SK-N-MC (cell line): ENCODE measurements at regions not wholly inside any gene's neighbourhood (a gene's known extent, or its start where the extent isn't known, plus 50 kb on each side); places are given as distances from the start of the nearest gene placed in this dataset.
"Not testable (repeated sequence)": the region's sequence is repeated elsewhere in the genome, so short reads cannot be mapped to it uniquely, and the experiment has no call there.

ENCODE experiments used
- DNase-seq: peaks from one replicate; pipeline ENCODE4 v3.0.0-alpha.2; 2011; ENCODE audit warnings: low read depth, low spot score
- H3K27ac ChIP-seq: fragments of 200-600 bp; sonication (generic); 2 replicates; pipeline ENCODE4 v1.5.1; 2016; ENCODE audit warnings: mixed run types
- H3K36me3 ChIP-seq: fragments of 200-600 bp; sonication (generic); 2 replicates; pipeline ENCODE4 v1.6.1; 2017; ENCODE audit warnings: antibody characterized with exemption, low read length, mixed read lengths; ENCODE audit not compliant: insufficient read depth
- H3K4me3 ChIP-seq: fragments of 200-600 bp; sonication (generic); 2 replicates; pipeline ENCODE4 v1.5.1; 2016
- H3K9ac ChIP-seq: fragments of 200-600 bp; sonication (generic); 2 replicates; pipeline ENCODE4 v1.8.0; 2017; ENCODE audit warnings: mixed run types, mixed read lengths; ENCODE audit not compliant: insufficient read length
- H3K9me3 ChIP-seq: fragments of 200-600 bp; sonication (generic); 2 replicates; pipeline ENCODE4 v1.6.1; 2017; ENCODE audit warnings: low read depth, mild to moderate bottlenecking, antibody characterized with exemption, low read length, moderate library complexity, mixed read lengths
- EZH2 ChIP-seq: fragments of 200-600 bp; sonication (generic); IDR thresholded peaks from one replicate; pipeline ENCODE4 v1.6.1; 2017; ENCODE audit warnings: antibody characterized with exemption
- FOXP2 ChIP-seq: optimal IDR thresholded peaks from 2 replicates; pipeline ENCODE3; 2011; ENCODE audit warnings: mild to moderate bottlenecking, moderate library complexity; ENCODE audit not compliant: insufficient read depth; ENCODE audit errors: extremely low read length, control extremely low read depth
- POLR2AphosphoS5 ChIP-seq: IDR thresholded peaks from 2 replicates; pipeline ENCODE4 v1.6.1; 2012; ENCODE audit warnings: mild to moderate bottlenecking, low read depth, low read length, borderline replicate concordance

DNA sequence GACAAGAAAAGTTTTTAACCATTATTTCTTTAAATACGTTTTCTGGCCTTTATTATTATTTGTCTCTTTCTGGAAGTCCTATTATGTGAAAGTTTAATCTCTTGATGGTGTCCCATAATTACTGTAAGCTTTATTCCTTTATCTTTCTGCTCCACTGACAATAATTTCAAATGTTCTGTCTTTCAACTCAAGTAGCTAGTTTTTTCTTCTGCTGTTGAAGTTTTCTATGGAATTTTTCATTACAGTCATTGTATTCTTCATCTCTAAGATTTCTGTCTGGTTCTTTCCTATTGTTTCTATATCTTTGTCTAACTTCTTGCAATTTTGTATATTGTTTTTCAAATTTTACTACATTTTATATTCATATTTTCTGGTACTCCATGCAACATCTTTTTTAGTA, 173.6 kb upstream of the MGAT4C start:
- H3K36me3 ChIP-seq: no peaks in the 10 kb centered on the region

DNA sequence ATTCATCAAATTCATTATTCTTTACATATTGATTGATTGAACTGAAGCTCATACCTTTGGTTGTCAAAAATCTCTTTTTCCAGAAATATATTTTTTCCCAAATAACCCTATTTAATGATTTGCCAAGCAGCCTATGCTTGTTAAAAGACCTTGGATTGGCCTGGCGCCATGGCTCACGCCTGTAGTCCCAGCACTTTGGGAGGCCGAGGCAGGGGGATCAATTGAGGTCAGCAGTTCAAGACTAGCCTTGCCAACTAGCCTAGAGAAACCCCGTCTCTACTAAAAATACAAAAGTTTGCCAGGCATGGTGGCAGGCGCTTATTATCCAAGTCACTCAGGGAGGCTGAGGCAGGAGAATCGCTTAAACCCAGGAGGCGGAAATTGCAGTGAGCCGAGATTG, 165.1 kb upstream of the MGAT4C start:
- DNase-seq: no peak
- Histone ChIP-seq H3K9ac (no peak overlapping the region), H3K27ac (no peak overlapping the region), H3K4me3 (no peak overlapping the region), H3K36me3 (no peaks in the 10 kb centered on the region), H3K9me3 (no peaks in the 10 kb centered on the region)
- no peak for TF ChIP-seq POLR2AphosphoS5
- TF ChIP-seq FOXP2: no peak
- TF ChIP-seq EZH2: no peak

More for the DNA sequence above, 173.6 kb upstream of the MGAT4C start:
- no peak overlapping the region for H3K9ac ChIP-seq
- TF ChIP-seq EZH2: no peak
- TF ChIP-seq FOXP2: no peak
- TF ChIP-seq POLR2AphosphoS5: no peak
- H3K27ac ChIP-seq: no peak overlapping the region
- H3K9me3 ChIP-seq: 0 out of 2 replicates have a peak, but pooled peaks cover 3% of the 10 kb centered on the region
- H3K4me3 ChIP-seq: no peak overlapping the region
- no peak for DNase-seq

DNA sequence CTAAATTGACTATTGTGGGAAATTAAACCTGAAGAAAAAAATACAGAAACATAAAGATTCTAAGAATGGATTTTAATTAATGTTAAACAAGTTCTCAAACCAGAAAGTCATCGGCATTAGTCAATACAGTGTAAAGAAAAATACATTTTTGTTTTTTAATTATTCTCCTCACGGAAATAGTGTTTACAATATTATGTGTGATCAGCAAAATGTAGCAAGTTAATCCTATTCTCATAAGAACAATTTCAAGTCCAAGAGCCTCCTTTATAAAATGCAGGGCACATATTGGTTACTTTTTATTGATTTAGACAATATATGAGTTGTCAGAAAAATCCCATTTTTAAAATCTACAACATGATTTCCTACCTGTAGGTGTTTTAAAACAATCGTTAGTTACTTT, 158.0 kb upstream of the MGAT4C start:
- H3K9ac ChIP-seq: no peak overlapping the region
- no peak overlapping the region for H3K4me3 ChIP-seq
- no peak overlapping the region for H3K27ac ChIP-seq
- no peak for DNase-seq
- no peaks in the 10 kb centered on the region for H3K9me3 ChIP-seq
- H3K36me3 ChIP-seq: no peaks in the 10 kb centered on the region
- TF ChIP-seq EZH2 (no peak), FOXP2 (no peak), POLR2AphosphoS5 (no peak)

DNA sequence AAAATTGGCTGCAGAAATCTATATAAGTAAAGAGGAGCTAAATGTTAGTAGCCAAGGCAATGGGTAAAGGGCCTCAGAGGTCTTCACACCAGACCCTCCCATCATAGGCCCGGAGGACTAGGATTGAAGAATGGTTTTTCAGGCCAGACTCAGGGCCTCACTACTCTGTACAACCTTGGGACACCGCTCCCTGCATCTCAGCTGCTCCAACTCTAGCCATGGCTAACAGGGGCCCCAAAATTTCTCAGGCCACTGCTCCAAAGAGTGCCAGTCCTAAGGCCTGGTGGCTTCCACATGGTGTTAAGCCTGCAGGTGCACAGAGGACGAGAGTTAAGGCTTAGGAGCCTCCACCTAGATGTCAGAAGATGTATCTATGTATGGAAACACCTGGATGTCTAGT, 155.5 kb upstream of the MGAT4C start:
- Histone ChIP-seq H3K27ac (no peak overlapping the region), H3K4me3 (no peak overlapping the region), H3K9ac (no peak overlapping the region), H3K36me3 (no peaks in the 10 kb centered on the region), H3K9me3 (no peaks in the 10 kb centered on the region)
- DNase-seq: no peak
- TF ChIP-seq EZH2 (no peak), FOXP2 (no peak), POLR2AphosphoS5 (no peak)

DNA sequence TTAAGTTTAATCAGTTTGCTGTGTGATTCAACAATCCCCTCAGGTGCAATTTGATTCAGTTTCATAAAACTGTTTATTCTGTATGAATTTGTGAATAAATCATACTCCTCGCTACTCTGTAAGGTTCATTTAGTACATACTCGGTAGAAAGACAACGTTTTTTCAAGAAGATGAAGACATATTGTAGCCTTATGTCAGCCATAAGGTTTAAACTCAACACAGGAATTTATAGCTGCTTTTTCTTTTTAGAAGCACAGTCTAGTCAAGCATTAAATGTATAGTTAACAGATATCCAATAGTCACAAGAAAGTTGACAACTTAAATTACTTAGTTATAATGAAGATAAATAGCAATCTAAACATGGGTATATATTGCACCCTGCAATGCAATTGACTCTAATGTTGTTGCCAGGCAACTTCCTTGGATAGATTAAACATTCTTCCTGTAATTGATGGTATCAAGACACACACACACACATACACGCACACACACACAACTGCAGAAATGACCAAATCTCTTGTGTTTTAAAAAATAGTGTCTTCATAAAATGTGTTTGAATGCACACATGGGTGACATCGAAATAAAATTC, 151.5 kb upstream of the MGAT4C start:
- Histone ChIP-seq H3K9ac (no peak overlapping the region), H3K27ac (no peak overlapping the region), H3K4me3 (no peak overlapping the region), H3K36me3 (no peaks in the 10 kb centered on the region), H3K9me3 (no peaks in the 10 kb centered on the region)
- no peak for DNase-seq
- TF ChIP-seq FOXP2 (no peak), POLR2AphosphoS5 (no peak), EZH2 (no peak)

DNA sequence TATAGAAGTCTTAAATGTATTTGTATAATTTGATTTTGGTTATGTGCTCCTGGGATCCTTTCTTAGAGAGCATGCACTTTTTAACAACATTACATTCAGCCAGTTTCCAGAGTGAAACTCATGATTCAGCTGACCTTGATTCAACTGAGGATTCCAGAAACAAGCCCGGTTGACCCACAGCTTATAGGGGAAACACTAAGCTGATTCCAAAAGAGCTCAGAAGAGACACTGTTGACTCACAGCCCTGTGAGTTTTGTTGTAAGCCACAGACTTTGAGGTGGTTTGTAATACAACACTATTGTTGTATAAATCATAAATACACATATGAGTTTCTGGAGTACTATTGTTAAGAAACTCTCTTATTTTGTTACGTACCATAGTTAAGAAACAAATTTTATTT, 133.8 kb upstream of the MGAT4C start:
- Histone ChIP-seq H3K9me3 (no peaks in the 10 kb centered on the region), H3K27ac (no peak overlapping the region)
- TF ChIP-seq EZH2 (no peak), POLR2AphosphoS5 (no peak), FOXP2 (no peak)

DNA sequence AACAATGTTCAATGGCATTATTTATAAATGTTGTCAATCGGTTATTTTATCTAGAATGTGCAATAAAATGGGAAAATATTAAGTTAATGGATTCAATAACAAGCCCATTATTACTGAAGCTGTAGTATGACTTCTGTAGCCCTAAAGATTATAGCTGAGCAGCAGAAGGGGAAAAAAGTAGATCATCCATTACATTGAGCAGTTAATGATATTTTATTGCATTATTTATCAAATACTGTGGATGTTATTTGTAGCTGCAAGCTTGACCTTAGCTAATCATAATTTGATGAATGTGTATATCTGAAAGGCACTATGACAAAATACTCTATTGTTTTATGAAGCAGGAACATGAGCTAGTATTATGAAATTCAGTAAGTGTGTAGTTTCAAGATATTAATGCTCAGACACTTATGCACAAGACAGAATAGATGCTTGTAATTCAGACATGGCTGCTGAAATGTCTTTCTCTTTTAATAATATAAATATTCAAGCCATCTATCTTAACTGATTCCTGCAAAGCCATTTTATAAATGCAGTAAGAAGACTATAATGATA, 131.5 kb upstream of the MGAT4C start:
- H3K36me3 ChIP-seq: no peaks in the 10 kb centered on the region
- no peak overlapping the region for H3K4me3 ChIP-seq
- TF ChIP-seq EZH2: no peak
- TF ChIP-seq POLR2AphosphoS5: no peak
- TF ChIP-seq FOXP2: no peak
- DNase-seq: no peak
- H3K9me3 ChIP-seq: no peaks in the 10 kb centered on the region
- no peak overlapping the region for H3K9ac ChIP-seq
- no peak overlapping the region for H3K27ac ChIP-seq

More for the DNA sequence above, 133.8 kb upstream of the MGAT4C start:
- Histone ChIP-seq H3K4me3 (no peak overlapping the region), H3K9ac (no peak overlapping the region), H3K36me3 (no peaks in the 10 kb centered on the region)
- no peak for DNase-seq

- H3K27ac ChIP-seq, H3K9ac ChIP-seq, H3K4me3 ChIP-seq, H3K9me3 ChIP-seq, H3K36me3 ChIP-seq, DNase-seq: not testable (repeated sequence)
Observed at GRCh38 chr12:86383759-86384158, 127.6 kb upstream of the MGAT4C start.

- Histone ChIP-seq H3K27ac (no peak overlapping the region), H3K9me3 (no peaks in the 10 kb centered on the region), H3K9ac (no peak overlapping the region), H3K36me3 (no peaks in the 10 kb centered on the region), H3K4me3 (no peak overlapping the region)
- DNase-seq: no peak
- TF ChIP-seq EZH2 (no peak), FOXP2 (no peak)
Observed at GRCh38 chr12:86379337-86379736, 123.1 kb upstream of the MGAT4C start.

GRCh38 chr12:86376052-86376451, 119.9 kb upstream of the MGAT4C start:
- H3K36me3 ChIP-seq: no peaks in the 10 kb centered on the region
- H3K27ac ChIP-seq: no peak overlapping the region
- H3K9ac ChIP-seq: no peak overlapping the region
- TF ChIP-seq POLR2AphosphoS5: no peak
- no peak for TF ChIP-seq FOXP2
- TF ChIP-seq EZH2: no peak
- no peaks in the 10 kb centered on the region for H3K9me3 ChIP-seq
- no peak overlapping the region for H3K4me3 ChIP-seq
- no peak for DNase-seq
